Hepatocyte (in vitro differentiated cells): ENCODE measurements at regions not wholly inside any gene's neighbourhood (a gene's known extent, or its start where the extent isn't known, plus 50 kb on each side); places are given as distances from the start of the nearest gene placed in this dataset.

Experiments
- DNase-seq: peaks from one replicate; pipeline ENCODE4 v3.0.0-alpha.2; 2016; ENCODE audit warnings: low spot score
- H2AFZ ChIP-seq: fragments of 200-600 bp; sonication (generic); 2 replicates; pipeline ENCODE4 v1.6.0; 2016; ENCODE audit warnings: antibody characterized with exemption, mild to moderate bottlenecking
- H3K27ac ChIP-seq: fragments of 200-600 bp; sonication (generic); 2 replicates; pipeline ENCODE4 v1.5.1; 2016; ENCODE audit warnings: mild to moderate bottlenecking
- H3K27me3 ChIP-seq: fragments of 200-600 bp; sonication (generic); 2 replicates; pipeline ENCODE4 v1.6.1; 2016
- H3K36me3 ChIP-seq: fragments of 200-600 bp; sonication (generic); replicated peaks from 2 replicates; pipeline ENCODE4 v1.5.1; 2016; ENCODE audit warnings: low read depth; ENCODE audit not compliant: insufficient read depth
- H3K4me1 ChIP-seq: fragments of 200-600 bp; sonication (generic); 2 replicates; pipeline ENCODE4 v1.5.1; 2016; ENCODE audit warnings: mild to moderate bottlenecking, moderate library complexity; ENCODE audit not compliant: insufficient read depth
- H3K4me2 ChIP-seq: fragments of 200-600 bp; sonication (generic); 2 replicates; pipeline ENCODE4 v1.6.0; 2016
- H3K4me3 ChIP-seq: fragments of 200-600 bp; sonication (generic); 2 replicates; pipeline ENCODE4 v1.5.1; 2016; ENCODE audit warnings: mild to moderate bottlenecking
- H3K79me2 ChIP-seq: fragments of 200-600 bp; sonication (generic); 2 replicates; pipeline ENCODE4 v1.6.0; 2017; ENCODE audit warnings: mild to moderate bottlenecking
- H3K9me2 ChIP-seq: fragments of 200-600 bp; sonication (generic); replicated peaks from 2 replicates; pipeline ENCODE4 v1.6.0; 2017; ENCODE audit warnings: mild to moderate bottlenecking; ENCODE audit not compliant: insufficient read depth
- H3K9me3 ChIP-seq: fragments of 200-600 bp; sonication (generic); 2 replicates; pipeline ENCODE4 v1.5.1; 2016; ENCODE audit warnings: low read depth, mild to moderate bottlenecking
- H4K20me1 ChIP-seq: fragments of 200-600 bp; sonication (generic); 2 replicates; pipeline ENCODE4 v1.6.0; 2016; ENCODE audit warnings: mild to moderate bottlenecking; ENCODE audit not compliant: insufficient read depth, poor library complexity, severe bottlenecking
- EZH2 ChIP-seq: fragments of 200-600 bp; sonication (generic); IDR thresholded peaks from 2 replicates; pipeline ENCODE4 v1.6.1; 2016; ENCODE audit warnings: antibody characterized with exemption, mild to moderate bottlenecking, borderline replicate concordance
- EZH2phosphoT487 ChIP-seq: fragments of 200-600 bp; sonication (generic); IDR thresholded peaks from one replicate; pipeline ENCODE4 v1.6.1; 2018; ENCODE audit warnings: antibody characterized with exemption, mild to moderate bottlenecking, low read depth, moderate library complexity; ENCODE audit not compliant: unreplicated experiment, severe bottlenecking
- WGBS: methylation state at CpG from one replicate; pipeline ENCODE4 v1.1.6; 2016; ENCODE audit warnings: low lambda C conversion rate; ENCODE audit errors: missing lambda C conversion rate; 5-methylcytosine and 5-hydroxymethylcytosine counted together
- TF ChIP-seq, protein P1 (sequence below): fragments of 200-600 bp; sonication (generic); IDR thresholded peaks from 2 replicates; pipeline ENCODE4 v1.5.1; 2016; ENCODE audit warnings: antibody characterized with exemption, mild to moderate bottlenecking; ENCODE audit not compliant: poor library complexity

DNA sequence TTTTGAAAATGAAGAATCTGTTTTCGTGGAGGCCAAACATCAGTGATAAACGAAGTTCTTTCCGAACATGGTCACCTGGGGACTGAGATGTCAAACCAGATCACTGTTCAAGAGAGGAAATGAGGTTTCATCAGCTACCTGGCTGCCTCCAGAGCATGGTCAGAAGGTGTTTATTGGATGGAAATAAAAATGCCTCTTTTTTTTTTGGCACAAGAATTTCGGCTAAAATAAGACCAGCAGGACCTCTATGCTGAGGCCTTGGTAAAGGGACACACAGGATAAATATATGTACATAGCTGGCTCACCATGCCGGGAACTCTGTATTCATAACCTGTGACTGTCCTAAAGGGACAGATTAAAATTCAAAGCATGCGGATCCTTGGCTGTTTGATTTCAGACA is 135.3 kb downstream of the UTP18 start:
- Histone ChIP-seq H4K20me1 (no peaks in the 10 kb centered on the region), H3K27me3 (no peaks in the 10 kb centered on the region), H2AFZ (no peak overlapping the region), H3K4me3 (no peak overlapping the region), H3K4me1 (no peaks in the 10 kb centered on the region), H3K79me2 (no peaks in the 10 kb centered on the region), H3K36me3 (no peaks in the 10 kb centered on the region), H3K9me2 (no peaks in the 10 kb centered on the region), H3K27ac (no peak overlapping the region), H3K9me3 (no peaks in the 10 kb centered on the region), H3K4me2 (no peak overlapping the region)
- no peak for TF ChIP-seq EZH2
- TF ChIP-seq, protein P1, sequence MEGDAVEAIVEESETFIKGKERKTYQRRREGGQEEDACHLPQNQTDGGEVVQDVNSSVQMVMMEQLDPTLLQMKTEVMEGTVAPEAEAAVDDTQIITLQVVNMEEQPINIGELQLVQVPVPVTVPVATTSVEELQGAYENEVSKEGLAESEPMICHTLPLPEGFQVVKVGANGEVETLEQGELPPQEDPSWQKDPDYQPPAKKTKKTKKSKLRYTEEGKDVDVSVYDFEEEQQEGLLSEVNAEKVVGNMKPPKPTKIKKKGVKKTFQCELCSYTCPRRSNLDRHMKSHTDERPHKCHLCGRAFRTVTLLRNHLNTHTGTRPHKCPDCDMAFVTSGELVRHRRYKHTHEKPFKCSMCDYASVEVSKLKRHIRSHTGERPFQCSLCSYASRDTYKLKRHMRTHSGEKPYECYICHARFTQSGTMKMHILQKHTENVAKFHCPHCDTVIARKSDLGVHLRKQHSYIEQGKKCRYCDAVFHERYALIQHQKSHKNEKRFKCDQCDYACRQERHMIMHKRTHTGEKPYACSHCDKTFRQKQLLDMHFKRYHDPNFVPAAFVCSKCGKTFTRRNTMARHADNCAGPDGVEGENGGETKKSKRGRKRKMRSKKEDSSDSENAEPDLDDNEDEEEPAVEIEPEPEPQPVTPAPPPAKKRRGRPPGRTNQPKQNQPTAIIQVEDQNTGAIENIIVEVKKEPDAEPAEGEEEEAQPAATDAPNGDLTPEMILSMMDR: no peak
- no peak for TF ChIP-seq EZH2phosphoT487
- WGBS: 89% methylated on average over 6 of the region's 6 CpGs
- no peak for DNase-seq

DNA sequence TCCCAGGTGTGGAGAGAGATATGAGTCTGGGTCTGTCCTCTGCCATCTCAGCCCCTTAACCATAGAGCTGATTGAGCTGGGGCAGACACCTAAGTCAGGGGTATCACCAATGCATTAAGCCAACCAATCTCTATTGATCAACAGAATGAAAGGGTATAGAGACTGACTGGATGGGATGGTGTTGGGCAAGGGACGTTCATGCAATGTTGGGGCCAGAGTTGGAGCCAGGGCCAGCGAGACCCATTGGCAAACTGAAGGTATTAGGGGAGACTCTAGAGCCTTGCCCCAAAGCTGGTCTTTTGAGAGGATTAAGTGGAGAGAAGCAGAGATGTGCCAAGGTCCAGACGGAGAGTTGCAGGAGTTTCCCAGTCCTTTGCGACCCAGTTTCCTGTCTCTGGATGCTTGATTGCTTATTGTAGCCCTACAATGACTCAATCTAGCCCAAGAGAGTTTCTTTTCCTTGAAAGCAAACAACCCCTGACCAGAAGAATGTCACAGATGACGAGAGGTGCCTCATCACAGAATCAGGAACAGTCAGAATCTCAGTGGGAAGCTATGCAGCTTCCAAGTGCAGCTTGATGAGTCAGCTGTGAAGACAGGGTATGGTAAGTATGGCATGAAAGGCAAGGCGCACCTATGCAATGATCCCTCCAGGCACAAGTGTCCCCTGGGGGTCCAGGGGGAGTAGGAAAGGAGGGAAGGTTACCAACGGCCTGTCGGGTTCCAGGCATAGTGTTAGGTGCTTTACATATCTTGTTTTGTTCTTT is 137.2 kb downstream of the UTP18 start:
- Histone ChIP-seq H3K9me2 (no peaks in the 10 kb centered on the region), H3K27ac (no peak overlapping the region), H3K36me3 (no peaks in the 10 kb centered on the region), H3K4me1 (no peaks in the 10 kb centered on the region), H3K79me2 (no peaks in the 10 kb centered on the region), H3K9me3 (no peaks in the 10 kb centered on the region), H3K4me3 (no peak overlapping the region), H2AFZ (no peak overlapping the region), H3K4me2 (no peak overlapping the region), H3K27me3 (no peaks in the 10 kb centered on the region), H4K20me1 (no peaks in the 10 kb centered on the region)
- DNase-seq: peak; percentile 51
- TF ChIP-seq, protein P1: no peak
- TF ChIP-seq EZH2phosphoT487 (no peak), EZH2 (no peak)
- WGBS: 54% methylated on average over 8 of the region's 8 CpGs

DNA sequence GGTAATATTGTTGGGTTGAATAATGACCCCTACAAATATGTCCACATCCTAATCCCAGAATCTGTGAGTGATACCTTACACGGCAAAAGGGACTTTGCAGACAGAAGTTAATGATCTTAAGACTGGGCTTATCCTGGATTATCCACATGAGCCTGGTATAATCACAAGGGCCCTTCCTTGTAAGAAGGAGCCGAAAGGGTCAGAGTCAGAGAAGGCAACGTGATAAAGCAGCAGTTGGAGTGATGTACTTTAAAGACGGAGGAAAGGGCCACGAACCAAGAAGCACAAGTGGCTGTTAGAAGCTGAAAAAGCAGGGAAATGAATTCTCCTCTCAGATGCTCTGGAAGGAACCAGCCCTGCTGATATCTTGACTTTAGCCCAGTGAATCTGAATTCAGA is 137.8 kb downstream of the UTP18 start:
- Histone ChIP-seq H3K27me3 (no peaks in the 10 kb centered on the region), H3K9me3 (no peaks in the 10 kb centered on the region), H4K20me1 (no peaks in the 10 kb centered on the region), H3K36me3 (no peaks in the 10 kb centered on the region), H3K9me2 (no peaks in the 10 kb centered on the region), H3K4me2 (no peak overlapping the region), H3K4me3 (no peak overlapping the region), H3K79me2 (no peaks in the 10 kb centered on the region), H3K4me1 (no peaks in the 10 kb centered on the region), H3K27ac (no peak overlapping the region), H2AFZ (no peak overlapping the region)
- TF ChIP-seq EZH2phosphoT487 (no peak), EZH2 (no peak)
- TF ChIP-seq, protein P1: no peak
- DNase-seq: no peak
- WGBS: 29% methylated on average over 5 of the region's 5 CpGs
